Anterior cingulate cortex (tissue), 58 donors: ENCODE measurements at regions not wholly inside any gene's neighbourhood (a gene's known extent, or its start where the extent isn't known, plus 50 kb on each side); places are given as distances from the start of the nearest gene placed in this dataset.

ENCODE experiments used
- DNase-seq, 58 donors: peaks; one replicate each; lab custom pipeline; 2025; lab: John Stamatoyannopoulos, UW

- no peak for DNase-seq
These were observed 50.5 kb upstream of the ARHGEF3 start for GRCh38 chr3:56851966-56852884.
